Fibroblast of lung (primary cell): ENCODE measurements at regions not wholly inside any gene's neighbourhood (a gene's known extent, or its start where the extent isn't known, plus 50 kb on each side); places are given as distances from the start of the nearest gene placed in this dataset.
"Not testable (repeated sequence)": the region's sequence is repeated elsewhere in the genome, so short reads cannot be mapped to it uniquely, and the experiment has no call there.

Source experiments
- DNase-seq, 2 donors: peaks; one replicate each; pipeline versions ENCODE4 v3.0.0 to v3.0.0-alpha.2; 2010; ENCODE audit warnings: low read depth in 2 of 2
- H2AFZ ChIP-seq: 2 replicates; pipeline ENCODE4 v1.5.1; 2012; ENCODE audit warnings: low read length, control low read depth, inconsistent platforms
- H3K27ac ChIP-seq: 2 replicates; pipeline ENCODE4 v1.5.1; 2011; ENCODE audit warnings: low read length, control low read depth; ENCODE audit not compliant: insufficient read depth
- H3K27me3 ChIP-seq: 2 replicates; pipeline ENCODE4 v1.5.1; 2011; ENCODE audit warnings: mild to moderate bottlenecking, low read length; ENCODE audit not compliant: control insufficient read depth, insufficient read depth
- H3K36me3 ChIP-seq: 2 replicates; pipeline ENCODE4 v1.5.1; 2011; ENCODE audit warnings: low read length; ENCODE audit not compliant: control insufficient read depth, insufficient read depth
- H3K4me1 ChIP-seq: 2 replicates; pipeline ENCODE4 v1.5.1; 2011; ENCODE audit warnings: low read length; ENCODE audit not compliant: control insufficient read depth, insufficient read depth; ENCODE audit errors: extremely low read depth
- H3K4me2 ChIP-seq: 2 replicates; pipeline ENCODE4 v1.5.1; 2011; ENCODE audit warnings: low read length, control low read depth; ENCODE audit not compliant: insufficient read depth; ENCODE audit errors: extremely low read depth
- H3K4me3 ChIP-seq, 4 experiments: fragments of 200-600 bp in 1 of 4; sonication (generic) in 1 of 4; replicated peaks in 1 of 4; 2 replicates each; pipeline ENCODE4 v1.5.1; 2011 to 2016; ENCODE audit warnings: low read length in 4 of 4, low read depth in 3 of 4, mild to moderate bottlenecking in 3 of 4, control low read depth in 2 of 4, inconsistent platforms in 1 of 4, mixed read lengths in 1 of 4; ENCODE audit not compliant: insufficient read depth in 1 of 4; ENCODE audit errors: control extremely low read depth in 1 of 4
- H3K79me2 ChIP-seq: 2 replicates; pipeline ENCODE4 v1.5.1; 2012; ENCODE audit warnings: mild to moderate bottlenecking, low read length, inconsistent platforms; ENCODE audit not compliant: control insufficient read depth, insufficient read depth
- H3K9ac ChIP-seq: 2 replicates; pipeline ENCODE4 v1.5.1; 2011; ENCODE audit warnings: mild to moderate bottlenecking, low read length, control low read depth; ENCODE audit not compliant: insufficient read depth
- H3K9me3 ChIP-seq: 2 replicates; pipeline ENCODE4 v1.5.1; 2012; ENCODE audit warnings: low read depth, low read length; ENCODE audit not compliant: control insufficient read depth, insufficient read depth
- H4K20me1 ChIP-seq: 2 replicates; pipeline ENCODE4 v1.5.1; 2011; ENCODE audit warnings: low read length; ENCODE audit not compliant: control insufficient read depth, insufficient read depth; ENCODE audit errors: extremely low read depth
- EZH2 ChIP-seq: IDR thresholded peaks from 2 replicates; pipeline ENCODE4 v1.5.1; 2012; ENCODE audit warnings: low read length, control low read depth, mild to moderate bottlenecking; ENCODE audit errors: missing control alignments
- TF ChIP-seq, protein P1 (sequence below), 2 donors: IDR thresholded peaks in 1 of 2; conservative IDR thresholded peaks in 1 of 2; 1 replicate in 1 of 2; 2 replicates in 1 of 2; pipeline ENCODE4 v1.5.1; 2011 to 2012; ENCODE audit warnings: low read length in 2 of 2, control low read depth in 1 of 2, inconsistent platforms in 1 of 2, low read depth in 1 of 2, mild to moderate bottlenecking in 1 of 2

DNA sequence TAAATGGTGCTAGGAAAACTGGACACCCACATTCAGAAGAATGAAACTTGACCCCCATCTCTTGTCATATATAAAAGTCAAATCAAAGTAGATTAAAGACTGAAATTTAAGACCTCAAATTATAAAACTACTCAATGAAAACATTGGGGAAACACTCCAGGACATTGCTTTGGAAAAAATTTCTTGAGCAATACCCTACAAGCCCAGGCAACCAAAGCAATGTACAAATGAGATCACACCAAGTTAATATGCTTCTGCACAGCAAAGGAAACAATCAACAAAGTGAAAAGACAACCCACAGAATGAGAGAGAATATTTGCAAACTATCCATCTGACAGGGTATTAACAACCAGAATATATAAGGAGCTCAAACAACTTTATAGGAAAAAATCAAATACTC, 407.9 kb upstream of the BTBD3 start:
- H3K9ac ChIP-seq, result no peak overlapping the region
- no peak overlapping the region for H3K4me2 ChIP-seq
- no peaks in the 10 kb centered on the region for H3K9me3 ChIP-seq
- no peaks in the 10 kb centered on the region for H3K79me2 ChIP-seq
- no peak overlapping the region for H3K27ac ChIP-seq
- no peak for TF ChIP-seq EZH2
- TF ChIP-seq, protein P1, sequence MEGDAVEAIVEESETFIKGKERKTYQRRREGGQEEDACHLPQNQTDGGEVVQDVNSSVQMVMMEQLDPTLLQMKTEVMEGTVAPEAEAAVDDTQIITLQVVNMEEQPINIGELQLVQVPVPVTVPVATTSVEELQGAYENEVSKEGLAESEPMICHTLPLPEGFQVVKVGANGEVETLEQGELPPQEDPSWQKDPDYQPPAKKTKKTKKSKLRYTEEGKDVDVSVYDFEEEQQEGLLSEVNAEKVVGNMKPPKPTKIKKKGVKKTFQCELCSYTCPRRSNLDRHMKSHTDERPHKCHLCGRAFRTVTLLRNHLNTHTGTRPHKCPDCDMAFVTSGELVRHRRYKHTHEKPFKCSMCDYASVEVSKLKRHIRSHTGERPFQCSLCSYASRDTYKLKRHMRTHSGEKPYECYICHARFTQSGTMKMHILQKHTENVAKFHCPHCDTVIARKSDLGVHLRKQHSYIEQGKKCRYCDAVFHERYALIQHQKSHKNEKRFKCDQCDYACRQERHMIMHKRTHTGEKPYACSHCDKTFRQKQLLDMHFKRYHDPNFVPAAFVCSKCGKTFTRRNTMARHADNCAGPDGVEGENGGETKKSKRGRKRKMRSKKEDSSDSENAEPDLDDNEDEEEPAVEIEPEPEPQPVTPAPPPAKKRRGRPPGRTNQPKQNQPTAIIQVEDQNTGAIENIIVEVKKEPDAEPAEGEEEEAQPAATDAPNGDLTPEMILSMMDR (conservative IDR thresholded peaks at IDR 0.05 in 1 of 2, IDR thresholded peaks at IDR 0.05 in 1 of 2; ENCODE audit: low read depth in 1 of 2, low read length in 2 of 2), result no peak
- H3K4me1 ChIP-seq, result no peaks in the 10 kb centered on the region
- H3K27me3 ChIP-seq, result no peaks in the 10 kb centered on the region
- no peak overlapping the region for H2AFZ ChIP-seq
- H3K4me3 ChIP-seq, result no peak overlapping the region
- H3K36me3 ChIP-seq, result no peaks in the 10 kb centered on the region
- H4K20me1 ChIP-seq, result no peaks in the 10 kb centered on the region
- no peak for DNase-seq

GRCh38 chr20:11511821-11512220, 405.9 kb upstream of the BTBD3 start:
- DNase-seq, result peak in 1 of 2 donors; percentile 47
- no peaks in the 10 kb centered on the region for H3K4me1 ChIP-seq
- no peak overlapping the region for H3K4me3 ChIP-seq
- H3K9ac ChIP-seq, result no peak overlapping the region
- no peak overlapping the region for H2AFZ ChIP-seq
- no peaks in the 10 kb centered on the region for H3K36me3 ChIP-seq
- no peak for TF ChIP-seq EZH2
- TF ChIP-seq, protein P1 (conservative IDR thresholded peaks at IDR 0.05 in 1 of 2, IDR thresholded peaks at IDR 0.05 in 1 of 2; ENCODE audit: low read depth in 1 of 2, low read length in 2 of 2), result no peak
- H3K4me2 ChIP-seq, result no peak overlapping the region
- no peaks in the 10 kb centered on the region for H3K9me3 ChIP-seq
- H3K27me3 ChIP-seq, result no peaks in the 10 kb centered on the region
- H4K20me1 ChIP-seq, result no peaks in the 10 kb centered on the region
- no peaks in the 10 kb centered on the region for H3K79me2 ChIP-seq
- no peak overlapping the region for H3K27ac ChIP-seq

GRCh38 chr20:11513241-11513745, 404.4 kb upstream of the BTBD3 start:
- H3K4me2 ChIP-seq, H3K4me3 ChIP-seq, H3K9ac ChIP-seq, H3K27ac ChIP-seq, H3K27me3 ChIP-seq, H3K4me1 ChIP-seq, H3K36me3 ChIP-seq, H4K20me1 ChIP-seq, H3K79me2 ChIP-seq, H2AFZ ChIP-seq, DNase-seq, H3K9me3 ChIP-seq: not testable (repeated sequence)
